ENCODE measurements at regions not wholly inside any gene's neighbourhood (a gene's known extent, or its start where the extent isn't known, plus 50 kb on each side); places are given as distances from the start of the nearest gene placed in this dataset.

DNA sequence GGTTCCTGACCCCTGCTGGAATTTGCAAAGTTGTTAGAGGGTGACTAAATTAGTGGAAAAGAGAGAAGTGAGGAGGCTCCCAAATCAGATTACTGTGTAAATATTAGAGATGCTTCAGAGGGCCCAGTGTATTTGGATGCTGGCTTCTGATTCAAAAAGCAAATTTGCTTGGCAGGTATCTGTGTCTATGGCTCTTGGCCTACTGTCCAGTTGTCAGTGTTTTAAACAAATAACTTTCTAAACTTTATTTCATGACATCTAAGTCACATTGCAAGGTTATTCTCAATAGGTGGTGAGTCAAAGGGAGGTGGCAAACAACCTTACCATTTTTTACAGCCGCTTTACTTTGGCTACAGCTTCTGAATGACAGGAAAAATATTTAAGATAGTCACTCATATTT, 720.1 kb downstream of the KCNA4 start:
- DNase-seq: no peak

- no peak for DNase-seq
Observed at GRCh38 chr11:29293825-29294224, 723.0 kb downstream of the KCNA4 start.

DNA sequence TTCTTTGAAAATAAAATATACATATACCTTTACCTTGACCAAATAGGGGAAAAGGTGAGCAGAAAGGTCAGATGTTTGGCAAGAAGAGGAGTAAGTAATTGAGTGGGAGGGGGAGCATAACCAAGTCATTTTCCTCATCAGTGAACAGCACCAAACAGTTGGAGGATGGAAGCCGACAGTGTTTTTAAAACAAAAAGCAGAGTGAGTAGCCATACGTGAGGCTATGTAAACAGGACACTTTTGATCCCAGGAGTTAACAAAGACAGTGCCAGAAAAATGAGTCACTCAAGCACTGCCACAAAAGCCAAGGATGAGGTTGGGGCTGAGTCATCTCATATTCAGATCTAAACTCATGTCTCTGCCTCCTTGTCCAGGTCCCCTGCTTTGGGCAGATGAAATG, 734.7 kb downstream of the KCNA4 start:
- no peak for DNase-seq

DNA sequence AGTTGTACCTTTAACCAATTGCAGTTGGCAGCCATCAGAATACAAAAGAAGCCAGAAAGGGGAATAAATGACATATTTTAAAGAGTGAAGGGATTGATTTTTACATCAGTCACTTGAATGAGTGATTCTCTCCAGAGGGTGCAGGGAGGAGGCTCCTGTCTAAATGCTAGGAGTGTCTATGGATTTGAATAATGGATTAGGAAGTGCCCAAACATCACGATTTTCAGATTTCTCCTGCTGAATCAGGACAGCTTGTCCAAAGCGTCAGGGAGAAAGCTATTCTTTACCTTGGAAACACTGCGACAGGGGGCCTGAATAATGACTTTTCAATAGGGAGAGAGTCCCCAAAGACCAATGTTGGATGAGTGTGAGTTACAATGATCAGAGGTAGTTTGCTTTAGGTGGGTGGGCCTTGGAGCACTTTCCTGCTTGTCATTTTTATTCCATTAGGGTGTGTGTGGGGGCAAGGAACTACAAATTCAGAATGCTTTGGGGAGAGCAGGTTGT, 735.5 kb downstream of the KCNA4 start:
- DNase-seq: no peak

DNA sequence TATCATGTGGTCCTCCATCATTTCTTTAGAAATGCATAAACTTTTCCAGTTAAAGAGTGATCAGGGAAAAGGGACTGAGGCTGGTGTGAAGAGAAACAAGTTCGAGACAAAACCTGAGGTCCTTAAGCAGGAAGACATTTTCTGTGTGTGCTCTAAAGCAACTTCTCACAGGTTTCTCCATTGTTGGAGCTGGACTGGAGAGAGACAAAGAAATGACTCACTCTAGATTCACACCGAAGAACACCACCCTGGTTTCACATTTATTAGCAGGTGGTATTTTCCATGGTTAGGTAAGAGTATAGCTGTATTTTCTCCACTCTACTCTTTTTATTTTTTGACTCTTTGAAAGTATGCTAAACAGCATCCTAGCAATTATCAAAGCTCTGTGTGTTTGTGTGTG, 736.4 kb downstream of the KCNA4 start:
- no peak for DNase-seq

DNA sequence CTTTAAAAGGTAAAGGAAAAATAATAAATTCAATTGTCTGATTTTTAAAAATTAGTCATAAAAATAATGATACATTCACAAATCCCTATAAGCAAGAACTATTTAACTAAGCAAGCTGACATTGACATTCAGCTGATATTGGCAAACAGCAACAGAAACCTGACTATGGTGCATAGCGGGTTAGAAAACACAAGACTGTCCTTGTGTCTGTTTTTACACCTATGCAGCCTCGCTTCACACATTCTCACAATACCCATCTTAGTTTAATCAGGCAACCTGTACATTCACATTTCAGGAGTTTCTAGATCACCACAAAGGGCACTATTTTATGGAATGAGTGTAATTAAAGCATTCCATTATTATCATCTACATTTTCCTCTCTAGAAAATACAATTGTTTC, 737.1 kb downstream of the KCNA4 start:
- DNase-seq: no peak

- no peak for DNase-seq
Observed at GRCh38 chr11:29272019-29272654, 744.7 kb downstream of the KCNA4 start.

GRCh38 chr11:29271616-29272015, 745.2 kb downstream of the KCNA4 start:
- DNase-seq: no peak

DNA sequence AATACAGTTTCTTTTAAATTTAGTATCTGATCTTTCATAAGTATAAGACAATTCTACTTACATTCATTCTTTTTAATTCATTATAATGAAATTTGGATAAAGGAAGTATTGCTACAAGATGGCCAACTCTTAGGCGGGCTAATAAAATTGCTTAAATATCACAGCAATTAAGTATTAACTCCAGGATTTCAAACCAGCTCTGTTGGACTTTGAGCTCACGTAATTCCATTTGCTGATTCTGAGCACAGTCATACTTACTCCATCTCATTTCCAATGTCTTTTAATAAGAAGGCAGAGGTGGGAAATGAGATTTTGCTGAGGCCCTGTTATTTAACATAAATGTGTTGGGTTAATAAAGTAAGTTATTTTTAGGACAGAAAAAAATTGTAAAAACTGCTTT, 748.1 kb downstream of the KCNA4 start:
- DNase-seq: no peak

DNA sequence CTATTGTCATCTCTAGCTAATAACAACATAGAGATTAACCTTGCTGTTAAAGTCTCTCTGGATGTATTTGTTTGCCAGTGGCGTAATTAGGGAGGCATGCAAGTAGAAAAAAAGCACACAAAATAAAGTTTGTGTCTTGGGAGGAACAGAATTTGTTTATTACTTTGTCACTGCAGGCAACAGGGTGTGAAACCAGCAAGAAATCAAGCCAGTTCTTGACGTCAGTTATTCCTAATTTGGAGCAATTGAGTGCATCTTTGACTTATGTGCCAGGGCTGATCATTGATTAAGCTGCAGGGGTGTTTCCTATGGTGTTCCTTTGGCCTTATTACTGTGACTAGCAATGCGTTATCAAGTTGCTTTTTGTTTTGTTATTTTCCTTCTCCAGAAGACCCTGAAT, 751.0 kb downstream of the KCNA4 start:
- no peak for DNase-seq

GRCh38 chr11:29265381-29265780, 751.4 kb downstream of the KCNA4 start:
- no peak for DNase-seq

- no peak for DNase-seq
Observed at GRCh38 chr11:29263971-29264682, 752.7 kb downstream of the KCNA4 start.

- DNase-seq: no peak
Observed at GRCh38 chr11:29261831-29262230, 755.0 kb downstream of the KCNA4 start.

GRCh38 chr11:29260939-29261705, 755.7 kb downstream of the KCNA4 start:
- DNase-seq: no peak

- DNase-seq: no peak
Observed at GRCh38 chr11:29258411-29258810, 758.4 kb downstream of the KCNA4 start.

DNA sequence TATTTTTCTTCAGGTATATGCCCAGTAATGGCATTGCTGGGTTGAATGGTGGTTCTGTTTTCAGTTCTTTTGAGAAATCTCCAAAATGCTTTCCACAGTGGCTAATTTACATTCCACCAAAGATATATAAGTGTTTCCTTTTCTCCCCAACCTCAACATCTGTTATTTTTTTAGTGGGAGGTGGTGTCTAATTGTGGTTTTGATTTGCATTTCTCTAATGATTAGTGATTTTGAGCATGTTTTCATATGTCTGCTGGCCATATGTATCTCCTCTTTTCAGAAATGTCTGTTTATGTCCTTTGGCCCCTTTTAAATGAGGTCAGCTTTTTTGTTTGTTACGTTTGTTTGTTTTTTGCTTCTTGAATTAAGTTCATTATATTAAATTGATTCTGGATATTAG, 760.2 kb downstream of the KCNA4 start:
- DNase-seq: no peak

- no peak for DNase-seq
Observed at GRCh38 chr11:29255401-29255800, 761.4 kb downstream of the KCNA4 start.

GRCh38 chr11:29251738-29252137, 765.1 kb downstream of the KCNA4 start:
- no peak for DNase-seq

DNA sequence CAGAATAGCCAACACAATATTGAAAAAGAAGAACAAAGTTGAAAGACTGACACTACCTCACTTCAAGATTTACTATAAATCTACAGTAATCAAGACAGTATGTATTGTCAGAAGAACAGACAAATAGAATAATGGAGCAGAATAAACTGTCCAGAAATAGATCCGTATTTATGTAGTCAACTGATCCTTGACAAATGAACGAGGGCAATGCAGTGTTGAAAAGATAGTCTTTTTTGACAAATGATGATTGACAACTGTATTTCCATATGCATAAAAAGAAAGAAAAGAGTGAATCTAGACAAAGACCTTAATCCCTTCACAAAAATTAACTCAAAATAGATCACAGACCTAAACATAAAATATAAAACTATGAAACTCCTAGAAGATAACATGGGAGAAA, 767.1 kb downstream of the KCNA4 start:
- no peak for DNase-seq

DNA sequence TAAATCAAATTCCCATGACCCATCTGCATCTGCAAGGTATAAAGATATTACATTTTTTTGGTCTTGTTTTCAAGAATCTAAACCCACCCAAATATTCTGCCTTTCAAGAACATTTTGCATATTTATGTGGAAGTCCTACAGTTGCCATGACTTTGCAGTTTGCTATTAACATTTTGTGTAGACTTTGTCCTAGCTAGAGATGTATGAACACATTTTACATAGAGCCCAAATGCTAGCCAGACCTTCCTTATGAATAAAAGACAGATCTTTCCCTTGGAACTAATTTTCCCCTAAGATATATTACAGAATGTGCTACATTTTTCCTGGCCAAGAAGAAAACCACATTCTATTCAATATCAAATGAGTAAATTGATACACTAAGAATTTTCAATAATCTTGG, 772.5 kb downstream of the KCNA4 start:
- DNase-seq: no peak

DNA sequence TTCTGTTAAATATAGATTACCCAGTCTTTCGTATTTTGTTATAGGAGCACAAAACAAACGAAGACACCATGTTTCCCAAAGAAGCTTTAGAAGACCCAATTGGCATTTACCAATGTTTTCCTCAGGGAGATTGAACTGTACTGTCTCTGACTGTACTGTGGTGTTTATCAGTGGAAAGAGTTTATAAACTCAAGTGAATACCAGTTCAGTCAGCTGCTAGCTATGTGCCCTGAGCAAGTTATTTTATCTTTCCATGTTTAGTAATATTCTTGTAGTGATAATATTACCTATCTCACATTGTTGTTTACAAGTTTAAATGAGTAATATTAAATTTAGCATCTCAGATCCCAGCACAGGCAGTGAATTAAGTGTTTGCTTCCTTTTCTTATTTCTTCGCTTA, 773.2 kb downstream of the KCNA4 start:
- DNase-seq: no peak

DNA sequence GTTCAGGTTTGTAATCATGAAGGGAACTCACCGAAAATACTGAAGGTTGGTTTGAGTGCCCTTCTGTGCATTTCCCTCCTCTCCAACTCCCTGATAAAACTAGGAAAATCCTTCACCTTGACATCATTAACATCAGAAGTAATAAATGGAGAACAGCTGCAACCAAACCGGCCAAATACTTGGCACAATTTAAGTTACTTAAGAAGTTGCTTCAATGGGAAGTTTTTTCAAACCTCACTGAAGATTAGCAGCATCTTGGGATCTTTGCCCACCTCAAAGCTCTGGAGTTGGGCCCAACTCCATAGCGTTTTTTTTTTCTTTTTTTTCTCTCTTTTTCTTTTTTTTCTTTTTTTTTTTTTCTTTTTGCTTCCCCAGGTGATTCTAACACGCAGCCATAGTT, 784.8 kb downstream of the KCNA4 start:
- DNase-seq: no peak

DNA sequence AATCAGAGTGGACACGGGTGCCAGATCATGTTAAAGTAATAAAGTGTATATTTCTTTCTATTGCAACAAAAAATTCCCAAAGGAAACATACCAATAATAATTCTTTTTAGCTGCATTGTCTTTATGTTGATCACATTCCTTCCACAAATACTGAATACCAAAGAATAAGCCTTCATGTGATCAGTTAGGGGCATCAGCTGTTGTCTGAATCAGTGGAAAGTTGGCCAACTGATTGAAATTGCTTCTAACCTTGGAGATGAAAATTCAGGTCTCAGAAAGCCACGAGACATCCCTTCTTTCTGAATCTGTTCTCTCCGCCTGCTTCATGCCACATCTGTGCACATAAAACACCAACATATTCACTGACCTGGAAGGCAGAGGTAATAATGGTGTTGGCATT, 785.2 kb downstream of the KCNA4 start:
- DNase-seq: no peak

DNA sequence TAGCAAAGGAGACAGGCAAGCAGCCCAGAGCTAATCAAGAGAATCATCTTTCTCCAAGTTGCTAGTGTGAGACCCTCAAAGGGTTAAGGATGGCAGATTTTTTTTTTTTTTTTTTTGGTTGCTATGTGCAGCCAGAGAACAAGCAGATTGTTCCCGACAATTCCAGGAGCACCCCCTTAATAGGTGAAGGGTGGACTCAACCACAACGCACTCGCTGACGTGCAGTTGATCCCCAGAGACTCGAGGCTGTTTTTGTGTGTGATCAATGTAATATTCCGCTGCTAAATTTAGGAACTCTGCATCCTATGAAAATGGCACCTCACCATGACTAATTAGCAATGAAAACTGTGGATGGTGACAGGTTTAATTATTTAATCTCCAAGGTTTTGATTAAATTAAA, 789.0 kb downstream of the KCNA4 start:
- DNase-seq: no peak
